Mesenchymal stem cell (in vitro differentiated cells and primary cell): ENCODE measurements at regions not wholly inside any gene's neighbourhood (a gene's known extent, or its start where the extent isn't known, plus 50 kb on each side); places are given as distances from the start of the nearest gene placed in this dataset.

Experiments
- DNase-seq: peaks from one replicate; pipeline ENCODE4 v3.0.0-alpha.2; 2013
- H2AFZ ChIP-seq: one replicate; pipeline ENCODE4 v1.6.1; 2013; ENCODE audit warnings: low read depth, mild to moderate bottlenecking, control low read depth, inconsistent platforms, low read length, moderate library complexity
- H2AK5ac ChIP-seq: 2 replicates; pipeline ENCODE4 v1.6.1; 2013; ENCODE audit warnings: low read length, moderate library complexity, mild to moderate bottlenecking, inconsistent platforms; ENCODE audit not compliant: severe bottlenecking
- H2BK120ac ChIP-seq: one replicate; pipeline ENCODE4 v1.6.1; 2013; ENCODE audit warnings: low read depth, mild to moderate bottlenecking, inconsistent platforms, low read length, moderate library complexity
- H2BK12ac ChIP-seq, 2 experiments: one replicate each; pipeline ENCODE4 v1.6.1; 2013; ENCODE audit warnings: inconsistent platforms in 2 of 2, low read length in 2 of 2, mild to moderate bottlenecking in 2 of 2, moderate library complexity in 2 of 2, control low read depth in 1 of 2
- H2BK15ac ChIP-seq: one replicate; pipeline ENCODE4 v1.6.1; 2013; ENCODE audit warnings: mild to moderate bottlenecking, low read depth, inconsistent platforms; ENCODE audit not compliant: poor library complexity, severe bottlenecking
- H2BK5ac ChIP-seq: 2 replicates; pipeline ENCODE4 v1.6.1; 2013; ENCODE audit warnings: low read depth, mild to moderate bottlenecking, low read length, control low read depth, inconsistent platforms; ENCODE audit not compliant: poor library complexity, severe bottlenecking
- H3K14ac ChIP-seq, 2 experiments: one replicate each; pipeline ENCODE4 v1.6.1; 2013; ENCODE audit warnings: inconsistent platforms in 2 of 2, low read length in 2 of 2, control low read depth in 1 of 2, mild to moderate bottlenecking in 1 of 2, moderate library complexity in 1 of 2
- H3K18ac ChIP-seq, 2 experiments: one replicate each; pipeline ENCODE4 v1.6.1; 2013; ENCODE audit warnings: inconsistent platforms in 2 of 2, low read length in 2 of 2, control low read depth in 1 of 2, low read depth in 1 of 2, mild to moderate bottlenecking in 1 of 2
- H3K23ac ChIP-seq, 2 experiments: one replicate each; pipeline ENCODE4 v1.6.1; 2013; ENCODE audit warnings: inconsistent platforms in 2 of 2, low read length in 2 of 2, mild to moderate bottlenecking in 2 of 2, moderate library complexity in 2 of 2, control low read depth in 1 of 2
- H3K27ac ChIP-seq: 2 replicates; pipeline ENCODE4 v1.5.1; 2013; ENCODE audit warnings: mild to moderate bottlenecking, moderate library complexity, low read length, control low read depth, inconsistent platforms; ENCODE audit not compliant: poor library complexity, severe bottlenecking
- H3K27me3 ChIP-seq, 2 experiments: 2 replicates each; pipeline versions ENCODE4 v1.6.1 to v1.7.0; 2013; ENCODE audit warnings: low read length in 2 of 2, mild to moderate bottlenecking in 2 of 2, moderate library complexity in 2 of 2, control low read depth in 1 of 2, inconsistent platforms in 1 of 2; ENCODE audit not compliant: control insufficient read depth in 1 of 2, insufficient read depth in 1 of 2
- H3K36me3 ChIP-seq, 2 experiments: 2 replicates each; pipeline versions ENCODE4 v1.6.1 to v1.7.0; 2013; ENCODE audit warnings: low read length in 2 of 2, control low read depth in 1 of 2, inconsistent platforms in 1 of 2, low read depth in 1 of 2, mild to moderate bottlenecking in 1 of 2; ENCODE audit not compliant: insufficient read depth in 2 of 2, control insufficient read depth in 1 of 2
- H3K4ac ChIP-seq, 2 experiments: one replicate each; pipeline ENCODE4 v1.6.1; 2013; ENCODE audit warnings: inconsistent platforms in 2 of 2, low read length in 2 of 2, mild to moderate bottlenecking in 2 of 2, moderate library complexity in 2 of 2, control low read depth in 1 of 2, low read depth in 1 of 2
- H3K4me1 ChIP-seq: 2 replicates; pipeline ENCODE4 v1.6.1; 2013; ENCODE audit warnings: low read depth, low read length, control low read depth; ENCODE audit not compliant: control insufficient read depth, insufficient read depth
- H3K4me2 ChIP-seq: 2 replicates; pipeline ENCODE4 v1.6.1; 2013; ENCODE audit warnings: low read length, mild to moderate bottlenecking, inconsistent platforms; ENCODE audit not compliant: poor library complexity, severe bottlenecking
- H3K4me3 ChIP-seq, 2 experiments: 2 replicates each; pipeline versions ENCODE4 v1.5.1 to v1.7.0; 2013; ENCODE audit warnings: low read length in 2 of 2, mild to moderate bottlenecking in 2 of 2, control low read depth in 1 of 2, low read depth in 1 of 2; ENCODE audit not compliant: insufficient read depth in 1 of 2
- H3K79me1 ChIP-seq: replicated peaks from 2 replicates; pipeline ENCODE4 v1.6.1; 2013; ENCODE audit warnings: mild to moderate bottlenecking, control low read depth, low read length, inconsistent platforms; ENCODE audit not compliant: poor library complexity, severe bottlenecking
- H3K9ac ChIP-seq: 2 replicates; pipeline ENCODE4 v1.7.0; 2013; ENCODE audit warnings: mild to moderate bottlenecking, low read length, moderate library complexity
- H3K9me3 ChIP-seq: 2 replicates; pipeline ENCODE4 v1.7.0; 2013; ENCODE audit warnings: mild to moderate bottlenecking, low read length; ENCODE audit not compliant: control insufficient read depth
- H4K8ac ChIP-seq: one replicate; pipeline ENCODE4 v1.6.1; 2013; ENCODE audit warnings: inconsistent platforms, mild to moderate bottlenecking, low read length, moderate library complexity
- H4K91ac ChIP-seq: one replicate; pipeline ENCODE4 v1.6.1; 2013; ENCODE audit warnings: mild to moderate bottlenecking, low read length, inconsistent platforms
- WGBS: methylation state at CpG from one replicate; pipeline ENCODE4 v1.1.7; 2013; ENCODE audit warnings: mixed read lengths; 5-methylcytosine and 5-hydroxymethylcytosine counted together

DNA sequence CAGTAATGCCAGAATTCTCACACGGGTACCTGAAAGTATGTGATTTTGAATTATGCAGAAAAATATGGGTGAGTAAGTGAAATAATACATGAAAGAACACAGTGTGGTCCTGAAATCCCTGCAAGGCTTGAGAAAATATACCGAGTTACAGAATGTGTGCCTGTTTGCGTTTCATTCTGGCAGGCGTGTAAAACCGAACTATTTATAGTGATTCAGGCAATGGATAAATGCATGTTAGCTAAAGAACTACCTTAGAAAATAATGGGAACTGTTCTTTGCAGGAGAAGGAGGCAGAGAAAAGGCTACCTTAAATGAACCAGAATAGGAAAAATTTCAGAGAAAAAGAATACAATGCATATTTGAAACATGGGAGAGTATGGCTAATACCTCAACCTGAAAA lies 145.8 kb upstream of the KCNQ5 start:
- Histone ChIP-seq H2BK12ac (no peak overlapping the region), H4K8ac (no peak overlapping the region), H3K4me2 (no peak overlapping the region), H2AK5ac (no peak overlapping the region), H2BK120ac (no peak overlapping the region), H3K14ac (no peak overlapping the region), H3K4me3 (no peak overlapping the region), H2BK5ac (no peak overlapping the region), H3K18ac (no peak overlapping the region), H2AFZ (no peak overlapping the region), H3K79me1 (no peaks in the 10 kb centered on the region), H3K36me3 (no peaks in the 10 kb centered on the region), H3K4ac (no peak overlapping the region), H3K9me3 (no peaks in the 10 kb centered on the region), H4K91ac (no peak overlapping the region), H3K27ac (no peak overlapping the region), H3K27me3 (no peaks in the 10 kb centered on the region), H3K9ac (no peak overlapping the region), H3K23ac (no peak overlapping the region), H3K4me1 (no peaks in the 10 kb centered on the region), H2BK15ac (no peak overlapping the region)
- WGBS = 97% methylated on average over 5 of the region's 5 CpGs
- no peak for DNase-seq

DNA sequence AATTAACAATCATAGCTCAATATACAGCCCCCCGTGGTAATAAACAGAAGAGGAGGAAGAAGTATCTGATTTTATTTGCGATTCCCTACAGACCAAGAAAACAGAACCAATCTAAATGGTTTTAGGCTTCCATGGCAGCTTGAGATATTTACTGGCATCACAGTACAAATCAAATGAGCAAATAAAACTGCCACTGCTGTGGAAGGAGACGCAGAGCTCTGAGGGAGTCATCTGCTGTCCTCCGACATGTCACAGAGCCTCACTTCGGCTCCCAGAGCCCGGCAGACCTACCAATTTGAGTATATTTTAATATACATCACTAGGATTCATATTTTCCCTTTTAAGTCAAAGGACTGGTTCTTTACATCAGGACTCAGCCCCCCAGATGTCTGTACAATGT lies 145.2 kb upstream of the KCNQ5 start:
- no peak overlapping the region for H2BK5ac ChIP-seq
- H4K8ac ChIP-seq = no peak overlapping the region
- no peak overlapping the region for H3K27ac ChIP-seq
- no peak overlapping the region for H3K23ac ChIP-seq
- H4K91ac ChIP-seq = no peak overlapping the region
- no peak overlapping the region for H3K4me3 ChIP-seq
- H2BK12ac ChIP-seq = no peak overlapping the region
- no peaks in the 10 kb centered on the region for H3K4me1 ChIP-seq
- H3K9me3 ChIP-seq = no peaks in the 10 kb centered on the region
- H2BK120ac ChIP-seq = no peak overlapping the region
- no peak overlapping the region for H3K14ac ChIP-seq
- 96% methylated on average over 6 of the region's 6 CpGs for WGBS
- DNase-seq = no peak
- H3K36me3 ChIP-seq = no peaks in the 10 kb centered on the region
- H2BK15ac ChIP-seq = no peak overlapping the region
- no peak overlapping the region for H3K4me2 ChIP-seq
- no peak overlapping the region for H3K18ac ChIP-seq
- no peak overlapping the region for H3K9ac ChIP-seq
- H2AK5ac ChIP-seq = no peak overlapping the region
- no peaks in the 10 kb centered on the region for H3K79me1 ChIP-seq
- no peaks in the 10 kb centered on the region for H3K27me3 ChIP-seq
- no peak overlapping the region for H2AFZ ChIP-seq
- no peak overlapping the region for H3K4ac ChIP-seq

DNA sequence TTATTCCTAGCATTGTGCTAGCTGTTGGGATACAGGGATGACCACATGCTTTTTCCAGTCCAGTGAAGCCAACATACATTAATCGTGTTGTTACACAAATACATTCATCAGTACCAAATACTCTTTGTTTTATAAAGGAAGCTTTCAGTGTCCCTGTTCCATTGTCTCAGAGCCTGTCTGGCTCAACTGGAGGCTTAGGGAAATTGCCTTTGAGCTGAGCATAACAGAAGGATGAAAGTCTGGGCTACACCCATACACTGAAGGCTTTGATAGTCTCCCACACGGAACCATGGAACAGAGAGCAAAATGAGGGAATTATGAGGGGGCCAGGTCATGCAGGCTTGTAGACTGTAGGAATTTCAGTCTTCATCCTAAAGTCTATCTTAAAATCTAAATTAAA lies 126.4 kb upstream of the KCNQ5 start:
- Histone ChIP-seq H2BK5ac (no peak overlapping the region), H2AFZ (no peak overlapping the region), H3K4me2 (no peak overlapping the region), H3K9ac (no peak overlapping the region), H3K27ac (no peak overlapping the region), H3K36me3 (no peaks in the 10 kb centered on the region), H2AK5ac (no peak overlapping the region), H3K79me1 (no peaks in the 10 kb centered on the region), H4K8ac (no peak overlapping the region), H2BK120ac (no peak overlapping the region), H2BK15ac (no peak overlapping the region), H3K18ac (no peak overlapping the region), H2BK12ac (no peak overlapping the region), H3K27me3 (no peaks in the 10 kb centered on the region), H3K14ac (no peak overlapping the region), H3K4ac (no peak overlapping the region), H3K4me1 (no peaks in the 10 kb centered on the region), H3K23ac (no peak overlapping the region), H4K91ac (no peak overlapping the region), H3K9me3 (no peaks in the 10 kb centered on the region), H3K4me3 (no peak overlapping the region)
- 86% methylated on average over 2 of the region's 2 CpGs for WGBS
- DNase-seq = no peak

DNA sequence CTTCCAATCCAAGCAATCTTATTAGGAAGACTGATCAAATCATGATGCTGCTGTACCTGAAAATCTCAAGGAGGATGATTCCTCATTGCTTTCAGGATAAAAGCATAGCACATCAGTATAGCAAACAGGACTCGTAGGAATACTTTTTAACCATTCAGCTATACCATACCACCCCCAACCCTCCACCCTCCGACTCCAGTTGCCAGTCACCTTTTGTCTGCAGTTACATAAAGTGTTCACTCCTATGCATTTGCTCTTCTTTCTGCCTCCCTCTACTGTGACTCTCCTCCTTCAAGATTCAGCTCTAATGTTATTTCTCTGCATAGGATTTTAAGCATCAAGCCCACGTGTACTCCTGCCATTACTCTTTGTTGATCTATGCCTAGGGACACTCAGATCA lies 124.7 kb upstream of the KCNQ5 start:
- Histone ChIP-seq H3K27me3 (no peaks in the 10 kb centered on the region), H3K14ac (no peak overlapping the region), H3K79me1 (no peaks in the 10 kb centered on the region), H3K36me3 (no peaks in the 10 kb centered on the region), H3K9ac (no peak overlapping the region), H3K4ac (no peak overlapping the region), H2AK5ac (no peak overlapping the region), H3K27ac (no peak overlapping the region), H2BK120ac (no peak overlapping the region), H3K4me1 (no peaks in the 10 kb centered on the region), H4K91ac (no peak overlapping the region), H2AFZ (no peak overlapping the region), H3K18ac (no peak overlapping the region), H2BK12ac (no peak overlapping the region), H3K9me3 (no peaks in the 10 kb centered on the region), H3K23ac (no peak overlapping the region), H2BK5ac (no peak overlapping the region), H4K8ac (no peak overlapping the region), H3K4me2 (no peak overlapping the region), H2BK15ac (no peak overlapping the region), H3K4me3 (no peak overlapping the region)
- WGBS = 78% methylated on average over 3 of the region's 3 CpGs
- no peak for DNase-seq
